ENCODE measurements at regions not wholly inside any gene's neighbourhood (a gene's known extent, or its start where the extent isn't known, plus 50 kb on each side); places are given as distances from the start of the nearest gene placed in this dataset.
"Not testable (repeated sequence)": the region's sequence is repeated elsewhere in the genome, so short reads cannot be mapped to it uniquely, and the experiment has no call there.

GRCh38 chr12:34251879-34252278, 229.6 kb downstream of the ALG10 start:
- TF ChIP-seq EZH2phosphoT487, CTCF, EZH2 (IDR thresholded peaks at IDR 0.05): not testable (repeated sequence)
